BE2C (cell line): ENCODE measurements at regions not wholly inside any gene's neighbourhood (a gene's known extent, or its start where the extent isn't known, plus 50 kb on each side); places are given as distances from the start of the nearest gene placed in this dataset.

ENCODE experiments used
- DNase-seq: peaks from one replicate; pipeline ENCODE4 v3.0.0-alpha.2; 2020
- H3K27me3 ChIP-seq: fragments of 250-450 bp; sonication (Bioruptor Pico); 2 replicates; pipeline ENCODE4 v1.5.1; 2020; ENCODE audit warnings: mild to moderate bottlenecking
- H3K36me3 ChIP-seq: fragments of 250-450 bp; sonication (Bioruptor Pico); 2 replicates; pipeline ENCODE4 v1.5.1; 2020; ENCODE audit warnings: mild to moderate bottlenecking
- H3K4me1 ChIP-seq: fragments of 250-450 bp; sonication (Bioruptor Pico); 2 replicates; pipeline ENCODE4 v1.5.1; 2020
- H3K4me3 ChIP-seq: 2 replicates; pipeline ENCODE4 v1.5.1; 2011; ENCODE audit warnings: low read depth, low read length
- H3K9me3 ChIP-seq: fragments of 250-450 bp; sonication (Bioruptor Pico); 2 replicates; pipeline ENCODE4 v1.5.1; 2020
- TF ChIP-seq, protein P1 (sequence below): IDR thresholded peaks from 2 replicates; pipeline ENCODE4 v1.5.1; 2012; ENCODE audit warnings: mild to moderate bottlenecking, low read depth, low read length

DNA sequence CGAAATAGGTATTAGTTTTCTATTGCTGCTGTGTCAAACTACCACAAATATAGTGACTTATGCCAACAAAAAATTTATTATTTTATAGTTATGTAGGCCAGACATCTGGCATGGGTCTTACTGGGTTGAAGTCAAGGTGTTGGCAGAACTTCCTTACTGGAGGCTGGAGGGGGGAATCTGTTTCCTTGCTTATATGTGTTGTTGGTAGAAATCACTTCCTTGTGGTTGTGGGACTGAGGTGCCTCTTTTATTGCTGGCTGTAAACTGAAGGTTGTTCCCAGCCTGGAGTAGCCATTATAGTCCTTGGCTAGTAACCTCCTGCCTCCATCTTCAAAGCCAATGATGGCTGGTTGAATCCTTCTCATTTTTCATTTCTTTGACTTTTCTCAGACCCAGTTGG lies 439.8 kb upstream of the EEF2KMT start:
- TF ChIP-seq, protein P1, sequence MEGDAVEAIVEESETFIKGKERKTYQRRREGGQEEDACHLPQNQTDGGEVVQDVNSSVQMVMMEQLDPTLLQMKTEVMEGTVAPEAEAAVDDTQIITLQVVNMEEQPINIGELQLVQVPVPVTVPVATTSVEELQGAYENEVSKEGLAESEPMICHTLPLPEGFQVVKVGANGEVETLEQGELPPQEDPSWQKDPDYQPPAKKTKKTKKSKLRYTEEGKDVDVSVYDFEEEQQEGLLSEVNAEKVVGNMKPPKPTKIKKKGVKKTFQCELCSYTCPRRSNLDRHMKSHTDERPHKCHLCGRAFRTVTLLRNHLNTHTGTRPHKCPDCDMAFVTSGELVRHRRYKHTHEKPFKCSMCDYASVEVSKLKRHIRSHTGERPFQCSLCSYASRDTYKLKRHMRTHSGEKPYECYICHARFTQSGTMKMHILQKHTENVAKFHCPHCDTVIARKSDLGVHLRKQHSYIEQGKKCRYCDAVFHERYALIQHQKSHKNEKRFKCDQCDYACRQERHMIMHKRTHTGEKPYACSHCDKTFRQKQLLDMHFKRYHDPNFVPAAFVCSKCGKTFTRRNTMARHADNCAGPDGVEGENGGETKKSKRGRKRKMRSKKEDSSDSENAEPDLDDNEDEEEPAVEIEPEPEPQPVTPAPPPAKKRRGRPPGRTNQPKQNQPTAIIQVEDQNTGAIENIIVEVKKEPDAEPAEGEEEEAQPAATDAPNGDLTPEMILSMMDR, result no peak
- no peak for DNase-seq
- Histone ChIP-seq H3K4me1 (peaks cover 4% of the 10 kb centered on the region; the same call in 1 of the 2 replicates), H3K36me3 (no peaks in the 10 kb centered on the region), H3K27me3 (no peaks in the 10 kb centered on the region), H3K4me3 (no peak overlapping the region), H3K9me3 (no peaks in the 10 kb centered on the region)

DNA sequence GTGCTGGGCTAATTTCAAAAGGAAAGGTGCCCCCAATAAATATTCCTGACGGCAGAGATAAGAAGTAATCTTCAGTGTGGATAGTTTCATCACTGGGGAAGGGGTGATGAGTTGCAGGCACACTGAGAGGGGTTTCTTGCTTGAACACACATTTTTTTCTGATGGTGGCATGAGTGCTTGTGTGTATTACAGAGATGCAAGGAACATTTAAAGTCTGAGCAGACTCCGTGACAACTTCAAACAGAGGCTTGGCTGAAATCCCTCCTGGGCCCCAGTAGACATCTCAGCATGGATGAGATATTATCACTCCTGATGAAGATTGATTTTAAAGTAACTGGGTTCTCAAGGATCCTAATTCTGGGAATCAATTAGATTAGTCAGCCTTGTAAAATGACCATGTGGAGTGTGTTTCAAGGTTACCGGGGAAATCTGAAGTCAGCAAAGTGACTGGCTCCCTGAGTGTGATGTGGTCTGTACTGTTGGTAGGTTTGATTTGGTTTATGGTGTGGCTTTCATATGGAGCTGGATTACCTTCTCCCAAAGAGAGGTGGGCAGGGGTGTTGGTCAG lies 435.8 kb upstream of the EEF2KMT start:
- Histone ChIP-seq H3K36me3 (no peaks in the 10 kb centered on the region), H3K4me3 (no peak overlapping the region), H3K4me1 (peaks cover 4% of the 10 kb centered on the region; the same call in 1 of the 2 replicates), H3K9me3 (no peaks in the 10 kb centered on the region), H3K27me3 (no peaks in the 10 kb centered on the region)
- TF ChIP-seq, protein P1, result no peak
- no peak for DNase-seq

DNA sequence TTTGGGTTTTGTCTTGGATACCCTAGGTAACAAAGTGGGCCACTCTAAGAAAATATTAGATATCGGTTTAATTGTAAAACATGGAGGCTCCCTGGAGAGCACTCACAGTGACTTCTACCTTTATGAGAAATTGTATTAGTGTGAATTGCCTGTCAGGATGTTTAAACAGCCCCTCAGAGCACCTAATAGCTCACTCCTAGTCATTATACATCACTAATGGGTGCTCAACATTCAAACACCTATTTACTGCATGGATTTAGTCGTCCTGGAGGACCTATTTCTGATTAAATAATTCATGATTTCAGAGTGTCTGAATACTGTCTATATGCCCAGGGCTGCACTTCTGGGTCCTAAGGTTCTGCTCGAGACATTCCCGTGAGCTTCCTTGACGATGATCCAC lies 430.2 kb upstream of the EEF2KMT start:
- Histone ChIP-seq H3K36me3 (no peaks in the 10 kb centered on the region), H3K27me3 (no peaks in the 10 kb centered on the region), H3K9me3 (no peaks in the 10 kb centered on the region), H3K4me1 (no peaks in the 10 kb centered on the region), H3K4me3 (no peak overlapping the region)
- no peak for DNase-seq
- TF ChIP-seq, protein P1, result no peak

DNA sequence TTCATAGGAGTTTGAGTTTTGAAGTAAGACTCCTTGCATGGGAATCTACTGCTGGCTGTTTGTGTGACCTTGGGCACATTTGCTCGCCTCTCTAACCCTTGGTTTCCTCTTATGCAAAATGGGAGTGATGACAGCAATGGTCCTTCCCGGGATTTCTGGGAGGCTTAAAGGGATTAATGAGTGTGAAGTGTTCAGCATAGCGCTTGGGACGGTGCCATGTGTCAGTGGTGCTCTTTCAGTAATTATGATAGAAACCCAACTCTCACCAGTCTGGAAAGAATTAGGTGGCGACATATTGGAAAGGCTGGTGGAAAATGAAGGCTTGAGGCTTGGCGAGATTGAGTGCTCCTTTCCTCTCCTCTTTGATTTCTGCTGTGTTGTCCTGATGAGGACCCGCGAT lies 429.2 kb upstream of the EEF2KMT start:
- no peaks in the 10 kb centered on the region for H3K36me3 ChIP-seq
- no peaks in the 10 kb centered on the region for H3K27me3 ChIP-seq
- no peak overlapping the region for H3K4me3 ChIP-seq
- H3K9me3 ChIP-seq, result no peaks in the 10 kb centered on the region
- H3K4me1 ChIP-seq, result no peaks in the 10 kb centered on the region
- DNase-seq, result no peak
- TF ChIP-seq, protein P1, result no peak

DNA sequence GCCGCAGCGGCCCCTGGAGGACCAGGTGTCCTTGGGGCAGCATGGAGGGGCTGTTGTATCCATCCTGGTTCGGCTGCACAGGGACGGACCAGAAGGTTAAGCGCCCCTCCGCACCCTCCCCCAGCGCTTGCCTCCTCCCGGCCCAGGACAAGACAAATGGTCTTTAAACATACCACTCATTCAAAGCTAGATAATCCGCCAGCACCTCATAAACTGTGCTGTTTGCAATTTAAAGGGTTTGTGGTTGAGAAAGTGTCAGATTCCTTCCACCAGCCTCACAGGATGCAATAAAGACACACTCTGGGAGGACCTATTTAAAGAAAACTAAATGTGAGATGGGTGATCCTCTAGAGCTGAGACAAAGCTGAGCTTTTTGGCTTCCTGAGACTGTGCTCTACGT lies 426.2 kb upstream of the EEF2KMT start:
- H3K4me3 ChIP-seq, result no peak overlapping the region
- no peaks in the 10 kb centered on the region for H3K9me3 ChIP-seq
- H3K36me3 ChIP-seq, result no peaks in the 10 kb centered on the region
- TF ChIP-seq, protein P1, result no peak
- H3K4me1 ChIP-seq, result no peaks in the 10 kb centered on the region
- H3K27me3 ChIP-seq, result no peaks in the 10 kb centered on the region
- no peak for DNase-seq

DNA sequence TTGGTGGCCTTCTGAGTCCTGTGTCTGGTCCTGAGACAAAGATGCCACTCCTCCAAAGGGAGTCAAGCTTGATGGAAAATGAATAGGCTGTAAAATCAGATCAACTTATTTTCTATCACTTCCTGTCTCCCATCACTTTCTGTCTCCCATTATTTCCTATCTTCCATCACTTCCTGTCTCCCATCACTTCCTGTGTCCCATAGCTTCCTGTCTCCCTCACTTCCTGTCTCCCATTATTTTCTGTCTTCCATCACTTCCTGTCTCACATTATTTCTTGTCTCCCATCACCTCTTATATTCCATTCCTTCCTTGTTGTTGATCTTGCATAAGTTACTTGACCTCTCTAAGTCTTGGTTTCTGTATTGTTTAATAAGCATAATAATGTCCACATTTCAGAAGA lies 418.5 kb upstream of the EEF2KMT start:
- no peaks in the 10 kb centered on the region; the same call in 1 of the 2 replicates for H3K9me3 ChIP-seq
- H3K4me1 ChIP-seq, result no peaks in the 10 kb centered on the region; the same call in 1 of the 2 replicates
- H3K36me3 ChIP-seq, result no peaks in the 10 kb centered on the region
- TF ChIP-seq, protein P1, result no peak
- DNase-seq, result no peak
- no peak overlapping the region for H3K4me3 ChIP-seq
- H3K27me3 ChIP-seq, result no peaks in the 10 kb centered on the region
